K562 (cell line): ENCODE measurements at regions not wholly inside any gene's neighbourhood (a gene's known extent, or its start where the extent isn't known, plus 50 kb on each side); places are given as distances from the start of the nearest gene placed in this dataset.

Experiments used
- ATAC-seq: fragments of 200-7000 bp; cut with Tn5 transposase; 3 replicates; pipeline ENCODE4 v1.9.1; 2020; ENCODE audit warnings: moderate library complexity
- BruUV-seq: library from RNA; stranded (reverse); fragments of 400-500 nt; replicated peaks from 2 replicates; lab custom pipeline; 2021; lab: Mats Ljungman, UMichigan
- CTCF ChIA-PET: fragments of 300-600 bp; formaldehyde crosslinking; extraction: SDS; loops from one replicate; lab custom pipeline; 2021; ENCODE audit warnings: low intra/inter-chr PET ratio; lab: Yijun Ruan, JAX
- POLR2A ChIA-PET: fragments of 300-600, 350-650 bp; sonication (Branson Sonifier 250); formaldehyde crosslinking; extraction: SDS; loops from one replicate; lab custom pipeline; 2021; ENCODE audit warnings: antibody characterized with exemption, inconsistent platforms; lab: Yijun Ruan, JAX
- DNase-seq, 4 experiments: peaks; one replicate each; pipeline versions ENCODE4 v3.0.0 to v3.0.0-alpha.2; 2011 to 2018; ENCODE audit warnings: low spot score in 3 of 4, mixed read lengths in 3 of 4; ENCODE audit errors: extremely low read depth in 1 of 4
- FAIRE-seq: peaks from 2 replicates; lab custom pipeline; 2011; peaks lifted over from hg19 to GRCh38; lab: Jason Lieb, UNC
- H2AFZ ChIP-seq: 2 replicates; pipeline ENCODE4 v1.6.0; 2011; ENCODE audit warnings: low read depth, low read length, control low read depth, inconsistent platforms
- H3K27ac ChIP-seq: fragments of 200-600 bp; 3 replicates; pipeline ENCODE4 v1.8.0; 2011; ENCODE audit warnings: low read depth, mild to moderate bottlenecking, control low read depth, inconsistent platforms, low read length, moderate library complexity, mixed read lengths; ENCODE audit errors: extremely low read depth
- H3K27me3 ChIP-seq, 2 experiments: fragments of 300-600 bp in 1 of 2; 2 replicates in 1 of 2; 3 replicates in 1 of 2; pipeline versions ENCODE4 v1.6.0 to v1.8.0; 2011; ENCODE audit warnings: inconsistent platforms in 2 of 2, low read length in 2 of 2, mild to moderate bottlenecking in 1 of 2, mixed read lengths in 1 of 2, moderate library complexity in 1 of 2; ENCODE audit not compliant: control insufficient read depth in 2 of 2, insufficient read depth in 2 of 2
- H3K36me3 ChIP-seq: fragments of 300-600 bp; 3 replicates; pipeline ENCODE4 v1.8.0; 2011; ENCODE audit warnings: mild to moderate bottlenecking, low read length, inconsistent platforms; ENCODE audit not compliant: control insufficient read depth, insufficient read depth
- H3K4me1 ChIP-seq, 2 experiments: fragments of 200-600 bp in 1 of 2; replicated peaks in 1 of 2; 2 replicates in 1 of 2; 3 replicates in 1 of 2; pipeline versions ENCODE4 v1.5.1 to v1.8.0; 2011; ENCODE audit warnings: inconsistent platforms in 2 of 2, low read length in 2 of 2, mild to moderate bottlenecking in 1 of 2, mixed read lengths in 1 of 2, moderate library complexity in 1 of 2; ENCODE audit not compliant: control insufficient read depth in 2 of 2, insufficient read depth in 2 of 2
- H3K4me2 ChIP-seq: 2 replicates; pipeline ENCODE4 v1.6.1; 2011; ENCODE audit warnings: low read length, control low read depth, inconsistent platforms, mixed read lengths; ENCODE audit not compliant: insufficient read depth
- H3K4me3 ChIP-seq: fragments of 200-600 bp; sonication (generic), shearing (Covaris generic); 2 replicates; pipeline ENCODE4 v1.5.1; 2016; ENCODE audit warnings: control low read depth, inconsistent platforms
- H3K79me2 ChIP-seq: fragments of 200-600 bp; 3 replicates; pipeline ENCODE4 v1.8.0; 2011; ENCODE audit warnings: low read length, inconsistent platforms; ENCODE audit not compliant: control insufficient read depth, insufficient read depth
- H3K9ac ChIP-seq, 2 experiments: 2 replicates each; pipeline versions ENCODE4 v1.6.0 to v1.6.1; 2011; ENCODE audit warnings: low read depth in 2 of 2, low read length in 2 of 2, control low read depth in 1 of 2, inconsistent platforms in 1 of 2, mild to moderate bottlenecking in 1 of 2, mixed read lengths in 1 of 2; ENCODE audit not compliant: insufficient read depth in 1 of 2
- H3K9me1 ChIP-seq: one replicate; pipeline ENCODE4 v1.6.0; 2011; ENCODE audit warnings: inconsistent platforms, mild to moderate bottlenecking, low read length, moderate library complexity; ENCODE audit not compliant: control insufficient read depth, insufficient read depth
- H3K9me3 ChIP-seq: replicated peaks from 2 replicates; pipeline ENCODE4 v1.5.1; 2011; ENCODE audit warnings: low read depth, low read length, inconsistent platforms; ENCODE audit not compliant: control insufficient read depth, insufficient read depth
- H4K20me1 ChIP-seq: replicated peaks from 2 replicates; pipeline ENCODE4 v1.6.1; 2011; ENCODE audit warnings: low read length, inconsistent platforms, mixed read lengths; ENCODE audit not compliant: control insufficient read depth, insufficient read depth
- CCAR2 ChIP-seq: fragments of 200-400 bp; formaldehyde crosslinking; IDR thresholded peaks from 2 replicates; pipeline ENCODE4 v1.6.1; 2017; ENCODE audit warnings: mild to moderate bottlenecking, low read depth, low read length
- ELK1 ChIP-seq: sonication (generic); formaldehyde crosslinking; IDR thresholded peaks from 2 replicates; pipeline ENCODE4 v1.8.1; 2022; ENCODE audit warnings: missing genetic modification reagents
- ETV6 ChIP-seq, 3 experiments: fragments of 150-350 bp in 1 of 3; sonication (generic) in 1 of 3; formaldehyde crosslinking in 1 of 3; IDR thresholded peaks; 2 replicates each; pipeline versions ENCODE4 v1.6.1 to v1.8.0; 2014 to 2022; ENCODE audit warnings: borderline replicate concordance in 2 of 3, low read depth in 2 of 3, antibody characterized with exemption in 1 of 3, low read length in 1 of 3, mild to moderate bottlenecking in 1 of 3, missing genetic modification reagents in 1 of 3
- HCFC1 ChIP-seq: IDR thresholded peaks from 2 replicates; pipeline ENCODE4 v1.6.1; 2012; ENCODE audit warnings: low read depth, low read length, improper control_type of control experiment
- PHTF2 ChIP-seq: fragments of 250-450 bp; sonication (Bioruptor Pico); IDR thresholded peaks from 2 replicates; pipeline ENCODE4 v1.5.0; 2021; ENCODE audit warnings: mild to moderate bottlenecking
- POLR2AphosphoS5 ChIP-seq: IDR thresholded peaks from 2 replicates; pipeline ENCODE4 v1.6.1; 2011; ENCODE audit warnings: mild to moderate bottlenecking, low read depth, low read length, moderate library complexity; ENCODE audit not compliant: control insufficient read depth, insufficient read depth
- RBM22 ChIP-seq: fragments of 200-400 bp; formaldehyde crosslinking; IDR thresholded peaks from 2 replicates; pipeline ENCODE4 v1.6.1; 2018; ENCODE audit warnings: low read length, low read depth; ENCODE audit not compliant: poor library complexity, severe bottlenecking
- ZC3H11A ChIP-seq: IDR thresholded peaks from 2 replicates; pipeline ENCODE4 v1.6.1; 2012; ENCODE audit warnings: low read depth, low read length, improper control_type of control experiment
- ZNF124 ChIP-seq: sonication (generic); formaldehyde crosslinking; IDR thresholded peaks from 2 replicates; pipeline ENCODE4 v1.8.1; 2022; ENCODE audit warnings: missing genetic modification reagents
- ZNF212 ChIP-seq: fragments of 450-650 bp; formaldehyde crosslinking; IDR thresholded peaks from 2 replicates; pipeline ENCODE4 v1.4.0; 2020; ENCODE audit warnings: mild to moderate bottlenecking
- ZNF239 ChIP-seq: fragments of 250-450 bp; sonication (Bioruptor Pico); IDR thresholded peaks from 2 replicates; pipeline ENCODE4 v1.4.0; 2020; ENCODE audit warnings: mild to moderate bottlenecking
- ZNF253 ChIP-seq: fragments of 250-450 bp; sonication (Bioruptor Pico); conservative IDR thresholded peaks from 2 replicates; pipeline ENCODE4 v1.6.1; 2021; ENCODE audit warnings: mild to moderate bottlenecking
- ZNF507 ChIP-seq: conservative IDR thresholded peaks from 2 replicates; pipeline ENCODE4 v1.6.1; 2017; ENCODE audit warnings: missing genetic modification characterization, missing compliant biosample characterization
- ZNF586 ChIP-seq: fragments of 450-650 bp; formaldehyde crosslinking; conservative IDR thresholded peaks from 2 replicates; pipeline ENCODE4 v1.4.0; 2020; ENCODE audit warnings: mild to moderate bottlenecking, moderate library complexity
- WGBS: fragments of 100-300 bp; shearing (Covaris generic); methylation state at CpG from one replicate; pipeline ENCODE4 v1.1.6; 2016; ENCODE audit warnings: low coverage, mixed read lengths; ENCODE audit not compliant: insufficient coverage; ENCODE audit errors: missing lambda C conversion rate; 5-methylcytosine and 5-hydroxymethylcytosine counted together
- in situ Hi-C: fragments of 300-500 bp; cut with MboI; formaldehyde crosslinking; loops from 4 replicates; pipeline ENCODE4 v1.15.0; 2018; ENCODE audit warnings: inconsistent platforms, mixed read lengths
- intact Hi-C: fragments of 100-400 bp; cut with micrococcal nuclease; formaldehyde crosslinking; loops from 2 replicates; pipeline ENCODE4 v1.14.2; 2022
- TF ChIP-seq, protein P1 (sequence below): fragments of 450-650 bp; IDR thresholded peaks from 2 replicates; pipeline ENCODE4 v1.6.1; 2016; ENCODE audit warnings: missing biosample characterization, missing genetic modification characterization

DNA sequence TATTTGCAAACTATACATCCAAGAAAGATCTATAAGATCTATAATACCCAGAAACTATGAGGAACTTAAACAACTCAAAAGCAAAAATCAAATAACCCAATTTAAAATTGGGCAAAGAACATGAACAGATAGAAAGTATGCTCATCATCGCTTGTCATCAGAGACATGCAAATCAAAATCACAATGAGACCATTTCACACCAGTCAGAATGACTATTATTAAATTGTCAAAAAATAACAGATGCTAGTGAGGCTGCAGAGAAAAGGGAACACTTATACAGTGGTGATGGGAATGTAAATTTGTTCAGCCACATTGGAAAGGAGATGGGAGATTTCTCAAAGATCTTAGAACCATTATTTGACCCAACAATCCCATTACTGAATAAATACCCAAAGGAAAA lies 1451.7 kb upstream of the ADGRL3 start (continued):
- TF ChIP-seq CCAR2 (no peak), POLR2AphosphoS5 (no peak), ZC3H11A (no peak), ZNF253 (CRISPR knock-in tag) (no peak), ZNF586 (no peak), ELK1 (CRISPR knock-in tag) (no peak), ZNF124 (no peak), ZNF239 (no peak)

- TF ChIP-seq PHTF2 (no peak), HCFC1 (no peak), RBM22 (no peak), ZNF212 (CRISPR knock-in tag) (no peak), ETV6 (IDR thresholded peaks at IDR 0.05; ENCODE audit: borderline replicate concordance in 1 of 2, low read depth in 2 of 2, low read length in 1 of 2) (no peak), ETV6 (CRISPR knock-in tag; IDR thresholded peaks at IDR 0.05; ENCODE audit: borderline replicate concordance) (no peak), ZNF507 (tag) (no peak)
- TF ChIP-seq, protein P1, sequence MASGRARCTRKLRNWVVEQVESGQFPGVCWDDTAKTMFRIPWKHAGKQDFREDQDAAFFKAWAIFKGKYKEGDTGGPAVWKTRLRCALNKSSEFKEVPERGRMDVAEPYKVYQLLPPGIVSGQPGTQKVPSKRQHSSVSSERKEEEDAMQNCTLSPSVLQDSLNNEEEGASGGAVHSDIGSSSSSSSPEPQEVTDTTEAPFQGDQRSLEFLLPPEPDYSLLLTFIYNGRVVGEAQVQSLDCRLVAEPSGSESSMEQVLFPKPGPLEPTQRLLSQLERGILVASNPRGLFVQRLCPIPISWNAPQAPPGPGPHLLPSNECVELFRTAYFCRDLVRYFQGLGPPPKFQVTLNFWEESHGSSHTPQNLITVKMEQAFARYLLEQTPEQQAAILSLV (tag) = no peak
- TF ChIP-seq, all 486 proteins: peak for 0
- Histone ChIP-seq H3K4me1 (no peaks in the 10 kb centered on the region), H4K20me1 (no peaks in the 10 kb centered on the region), H3K27me3 (no peaks in the 10 kb centered on the region), H3K4me3 (no peak overlapping the region), H2AFZ (no peak overlapping the region), H3K4me2 (no peak overlapping the region), H3K9ac (no peak overlapping the region), H3K79me2 (no peaks in the 10 kb centered on the region), H3K9me1 (no peaks in the 10 kb centered on the region), H3K9me3 (no peaks in the 10 kb centered on the region), H3K36me3 (no peaks in the 10 kb centered on the region), H3K27ac (no peak overlapping the region)
- BruUV-seq = no TSS peak
- WGBS = 0% methylated on average over 7 of the region's 9 CpGs
- ATAC-seq = no peak
- intact Hi-C loops = no loop called here
- in situ Hi-C loops = no loop called here
- POLR2A ChIA-PET = no interaction called here
- no peak for FAIRE-seq
- CTCF ChIA-PET = no interaction called here
- no peak for DNase-seq
Observed at GRCh38 chr4:59759082-59759825, 1440.9 kb upstream of the ADGRL3 start.
